ACHN (cell line): ENCODE measurements at regions not wholly inside any gene's neighbourhood (a gene's known extent, or its start where the extent isn't known, plus 50 kb on each side); places are given as distances from the start of the nearest gene placed in this dataset.
"Not testable (repeated sequence)": the region's sequence is repeated elsewhere in the genome, so short reads cannot be mapped to it uniquely, and the experiment has no call there.

Source experiments
- DNase-seq: peaks from one replicate; pipeline ENCODE4 v3.0.0-alpha.2; 2015
- in situ Hi-C: cut with HindIII; loops from 2 replicates; pipeline ENCODE4 v1.10.0; 2017; ENCODE audit warnings: low sequenced_read_pairs, low pct_ligation_motif_present, low pct_unique_long_range_greater_than_20kb

- in situ Hi-C loops: no loop called here
- no peak for DNase-seq
Observed at GRCh38 chr16:65702707-65703402, 581.0 kb upstream of the CDH11 start.

- DNase-seq: no peak
- in situ Hi-C loops: no loop called here
Observed at GRCh38 chr16:65700596-65700995, 578.7 kb upstream of the CDH11 start.

- in situ Hi-C loops: no loop called here
- no peak for DNase-seq
Observed at GRCh38 chr16:65698791-65699321, 577.0 kb upstream of the CDH11 start.

- no peak for DNase-seq
- in situ Hi-C loops: no loop called here
Observed at GRCh38 chr16:65697521-65697920, 575.7 kb upstream of the CDH11 start.

GRCh38 chr16:65697065-65697464 is 575.2 kb upstream of the CDH11 start:
- in situ Hi-C loops: no loop called here
- DNase-seq: no peak

GRCh38 chr16:65691846-65692245 is 570.0 kb upstream of the CDH11 start:
- DNase-seq, in situ Hi-C loops: not testable (repeated sequence)

GRCh38 chr16:65689726-65690125 is 567.9 kb upstream of the CDH11 start:
- no peak for DNase-seq
- in situ Hi-C loops: no loop called here

- no peak for DNase-seq
- in situ Hi-C loops: no loop called here
Observed at GRCh38 chr16:65688301-65688700, 566.4 kb upstream of the CDH11 start.

- in situ Hi-C loops: no loop called here
- DNase-seq: no peak
Observed at GRCh38 chr16:65684230-65684629, 562.4 kb upstream of the CDH11 start.

- in situ Hi-C loops: no loop called here
- no peak for DNase-seq
Observed at GRCh38 chr16:65681406-65681805, 559.5 kb upstream of the CDH11 start.

GRCh38 chr16:65679785-65680184 is 557.9 kb upstream of the CDH11 start:
- in situ Hi-C loops: no loop called here
- no peak for DNase-seq

GRCh38 chr16:65675161-65675560 is 553.3 kb upstream of the CDH11 start:
- in situ Hi-C loops: no loop called here
- DNase-seq: no peak

- in situ Hi-C loops: no loop called here
- DNase-seq: no peak
Observed at GRCh38 chr16:65672960-65673359, 551.1 kb upstream of the CDH11 start.

- DNase-seq: no peak
Observed at GRCh38 chr16:65671071-65671470, 549.2 kb upstream of the CDH11 start.

GRCh38 chr16:65668064-65668595 is 546.3 kb upstream of the CDH11 start:
- no peak for DNase-seq
- in situ Hi-C loops: no loop called here

More at GRCh38 chr16:65671071-65671470, 549.2 kb upstream of the CDH11 start:
- in situ Hi-C loops: no loop called here

- DNase-seq: no peak
- in situ Hi-C loops: no loop called here
Observed at GRCh38 chr16:65667011-65667578, 545.2 kb upstream of the CDH11 start.

- DNase-seq: no peak
- in situ Hi-C loops: no loop called here
Observed at GRCh38 chr16:65666132-65666941, 544.5 kb upstream of the CDH11 start.

- in situ Hi-C loops: no loop called here
- DNase-seq: no peak
Observed at GRCh38 chr16:65665586-65665985, 543.7 kb upstream of the CDH11 start.

- in situ Hi-C loops: no loop called here
- no peak for DNase-seq
Observed at GRCh38 chr16:65663774-65664173, 541.9 kb upstream of the CDH11 start.
